ENCODE measurements at regions not wholly inside any gene's neighbourhood (a gene's known extent, or its start where the extent isn't known, plus 50 kb on each side); places are given as distances from the start of the nearest gene placed in this dataset.
"Not testable (repeated sequence)": the region's sequence is repeated elsewhere in the genome, so short reads cannot be mapped to it uniquely, and the experiment has no call there.

DNA sequence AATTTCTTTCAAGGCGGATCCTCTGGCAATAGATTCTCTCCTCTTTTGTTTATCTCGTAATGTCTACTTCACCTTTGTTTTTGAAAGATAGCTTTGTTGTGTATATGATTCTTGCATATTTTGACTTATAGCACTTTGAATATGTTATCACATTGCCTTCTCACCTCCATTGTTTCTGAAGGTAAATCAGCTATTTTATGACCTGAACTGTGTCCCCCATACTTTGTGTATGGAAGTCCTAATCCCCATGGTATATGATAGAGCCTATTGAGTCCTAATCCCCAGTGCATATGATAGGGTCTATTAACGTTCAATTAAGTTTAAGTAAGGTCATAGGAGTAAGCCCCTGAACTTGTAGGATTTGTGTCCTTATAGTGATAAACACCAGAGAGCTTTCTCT, 910.2 kb upstream of the NUDT12 start:
- Histone ChIP-seq H3K9ac (ENCODE audit: low read depth, low read length) (no peak overlapping the region), H3K36me3 (ENCODE audit: insufficient read depth, low read depth, low read length) (no peaks in the 10 kb centered on the region), H3K4me3 (ENCODE audit: low read length) (no peak overlapping the region), H3K4me1 (ENCODE audit: insufficient read depth, low read length) (no peaks in the 10 kb centered on the region), H3K9me3 (ENCODE audit: insufficient read depth, low read depth, low read length) (peaks cover 18% of the 10 kb centered on the region; the same call in 1 of the 2 replicates), H3K27me3 (ENCODE audit: insufficient read depth, low read length) (no peaks in the 10 kb centered on the region), H3K27ac (ENCODE audit: low read length) (no peak overlapping the region)

DNA sequence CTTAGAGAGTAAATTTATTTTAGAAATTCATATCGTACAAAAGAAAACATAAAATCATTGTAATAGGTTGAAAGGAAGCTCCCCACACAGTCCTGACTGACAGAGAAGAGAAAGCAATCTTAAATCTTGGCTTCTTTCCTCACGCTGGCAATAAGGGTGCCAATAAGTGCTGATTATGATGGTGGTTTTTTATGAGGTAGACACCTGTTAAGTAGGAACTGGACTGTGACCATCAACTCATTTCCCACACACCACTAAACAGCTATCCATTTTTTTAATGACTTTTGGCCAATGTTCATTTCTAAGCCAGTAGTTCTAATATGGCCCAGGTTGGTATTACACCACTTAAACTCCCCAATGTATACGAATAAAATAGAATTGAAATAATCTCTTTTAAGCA, 893.5 kb upstream of the NUDT12 start:
- H3K4me1 ChIP-seq (ENCODE audit: insufficient read depth, low read length): no peaks in the 10 kb centered on the region
- H3K27ac ChIP-seq (ENCODE audit: low read length): no peak overlapping the region
- no peaks in the 10 kb centered on the region for H3K36me3 ChIP-seq (ENCODE audit: insufficient read depth, low read depth, low read length)
- no peak overlapping the region for H3K9ac ChIP-seq (ENCODE audit: low read depth, low read length)
- peaks cover 4% of the 10 kb centered on the region; the same call in 1 of the 2 replicates for H3K9me3 ChIP-seq (ENCODE audit: insufficient read depth, low read depth, low read length)
- H3K4me3 ChIP-seq (ENCODE audit: low read length): no peak overlapping the region
- no peaks in the 10 kb centered on the region for H3K27me3 ChIP-seq (ENCODE audit: insufficient read depth, low read length)

DNA sequence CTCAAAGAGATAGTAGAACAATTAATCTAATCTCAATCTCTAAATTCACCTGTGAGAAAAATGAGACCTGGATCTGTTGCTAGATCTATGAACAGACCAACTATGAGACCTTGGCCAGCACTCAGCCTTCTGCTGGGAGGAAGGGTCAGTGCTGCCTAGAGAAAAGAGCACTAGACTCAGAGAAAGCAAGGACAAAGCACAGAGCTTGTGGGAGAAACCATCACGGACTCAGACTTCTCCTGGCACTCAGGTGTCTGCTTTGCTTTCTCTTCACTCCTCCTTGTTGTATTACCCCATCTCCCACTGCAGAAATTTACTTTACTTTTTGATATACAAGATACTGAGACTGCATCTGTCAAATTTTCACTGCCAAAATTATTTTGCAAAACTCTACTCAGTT, 890.0 kb upstream of the NUDT12 start:
- Histone ChIP-seq H3K9ac (ENCODE audit: low read depth, low read length) (no peak overlapping the region), H3K4me3 (ENCODE audit: low read length) (no peak overlapping the region), H3K27ac (ENCODE audit: low read length) (no peak overlapping the region), H3K9me3 (ENCODE audit: insufficient read depth, low read depth, low read length) (no peaks in the 10 kb centered on the region), H3K27me3 (ENCODE audit: insufficient read depth, low read length) (no peaks in the 10 kb centered on the region), H3K4me1 (ENCODE audit: insufficient read depth, low read length) (no peaks in the 10 kb centered on the region), H3K36me3 (ENCODE audit: insufficient read depth, low read depth, low read length) (no peaks in the 10 kb centered on the region)

DNA sequence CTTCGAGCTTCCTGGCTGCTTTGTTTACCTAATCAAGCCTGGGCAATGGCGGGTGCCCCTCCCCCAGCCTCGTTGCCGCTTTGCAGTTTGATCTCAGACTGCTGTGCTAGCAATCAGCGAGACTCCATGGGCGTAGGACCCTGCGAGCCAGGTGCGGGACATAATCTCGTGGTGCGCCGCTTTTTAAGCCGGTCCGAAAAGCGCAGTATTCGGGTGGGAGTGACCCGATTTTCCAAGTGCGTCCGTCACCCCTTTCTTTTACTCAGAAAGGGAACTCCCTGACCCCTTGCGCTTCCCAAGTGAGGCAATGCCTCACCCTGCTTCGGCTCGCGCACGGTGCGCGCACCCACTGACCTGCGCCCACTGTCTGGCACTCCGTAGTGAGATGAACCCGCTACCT, 889.3 kb upstream of the NUDT12 start:
- H3K9me3 ChIP-seq (ENCODE audit: insufficient read depth, low read depth, low read length); H3K36me3 ChIP-seq (ENCODE audit: insufficient read depth, low read depth, low read length); H3K4me1 ChIP-seq (ENCODE audit: insufficient read depth, low read length); H3K27me3 ChIP-seq (ENCODE audit: insufficient read depth, low read length); H3K27ac ChIP-seq (ENCODE audit: low read length); H3K4me3 ChIP-seq (ENCODE audit: low read length); H3K9ac ChIP-seq (ENCODE audit: low read depth, low read length): not testable (repeated sequence)

DNA sequence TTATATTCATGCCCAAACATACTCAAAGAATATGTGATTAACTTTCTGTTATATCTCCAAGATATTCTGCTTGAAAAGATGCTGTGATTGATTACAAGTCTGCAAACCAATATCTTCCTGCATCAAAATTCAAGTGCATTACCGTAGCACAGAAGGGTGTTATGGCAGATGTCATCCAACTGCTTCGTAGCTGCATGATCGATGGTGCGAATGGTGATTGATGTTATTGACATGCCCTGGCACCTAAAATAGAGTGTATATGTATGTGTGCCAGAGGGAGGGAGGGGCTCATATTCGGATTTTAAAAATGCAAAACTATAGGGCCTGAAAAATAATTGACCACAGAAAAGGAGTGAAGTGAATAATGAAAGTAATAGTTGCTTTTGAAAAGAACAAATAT, 882.1 kb upstream of the NUDT12 start:
- Histone ChIP-seq H3K4me1 (ENCODE audit: insufficient read depth, low read length) (no peaks in the 10 kb centered on the region), H3K4me3 (ENCODE audit: low read length) (no peak overlapping the region), H3K27ac (ENCODE audit: low read length) (no peak overlapping the region), H3K9ac (ENCODE audit: low read depth, low read length) (no peak overlapping the region), H3K9me3 (ENCODE audit: insufficient read depth, low read depth, low read length) (no peaks in the 10 kb centered on the region), H3K36me3 (ENCODE audit: insufficient read depth, low read depth, low read length) (no peaks in the 10 kb centered on the region), H3K27me3 (ENCODE audit: insufficient read depth, low read length) (no peaks in the 10 kb centered on the region)

DNA sequence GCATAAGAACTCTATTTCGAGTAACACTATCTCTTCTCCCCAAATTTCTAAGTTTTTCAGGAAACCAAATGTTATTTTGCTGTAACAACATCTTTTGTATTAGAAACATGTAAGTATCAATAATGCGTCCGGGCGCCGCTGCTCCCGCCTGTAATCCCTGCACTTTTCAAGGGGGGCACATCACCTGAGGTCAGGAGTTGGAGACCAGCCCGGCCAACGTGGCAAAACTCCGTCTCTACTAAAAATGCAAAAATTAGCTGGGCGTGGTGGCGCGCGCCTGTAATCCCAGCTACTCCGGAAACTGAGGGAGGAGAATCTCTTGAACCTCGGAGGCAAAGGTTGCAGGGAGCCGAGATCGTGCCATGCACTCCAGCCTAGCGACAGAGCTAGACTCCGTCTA, 881.1 kb upstream of the NUDT12 start:
- H3K27me3 ChIP-seq (ENCODE audit: insufficient read depth, low read length): no peaks in the 10 kb centered on the region
- H3K9me3 ChIP-seq (ENCODE audit: insufficient read depth, low read depth, low read length): no peaks in the 10 kb centered on the region
- H3K36me3 ChIP-seq (ENCODE audit: insufficient read depth, low read depth, low read length): no peaks in the 10 kb centered on the region
- H3K4me3 ChIP-seq (ENCODE audit: low read length): no peak overlapping the region
- H3K27ac ChIP-seq (ENCODE audit: low read length): no peak overlapping the region
- no peaks in the 10 kb centered on the region for H3K4me1 ChIP-seq (ENCODE audit: insufficient read depth, low read length)
- H3K9ac ChIP-seq (ENCODE audit: low read depth, low read length): no peak overlapping the region

DNA sequence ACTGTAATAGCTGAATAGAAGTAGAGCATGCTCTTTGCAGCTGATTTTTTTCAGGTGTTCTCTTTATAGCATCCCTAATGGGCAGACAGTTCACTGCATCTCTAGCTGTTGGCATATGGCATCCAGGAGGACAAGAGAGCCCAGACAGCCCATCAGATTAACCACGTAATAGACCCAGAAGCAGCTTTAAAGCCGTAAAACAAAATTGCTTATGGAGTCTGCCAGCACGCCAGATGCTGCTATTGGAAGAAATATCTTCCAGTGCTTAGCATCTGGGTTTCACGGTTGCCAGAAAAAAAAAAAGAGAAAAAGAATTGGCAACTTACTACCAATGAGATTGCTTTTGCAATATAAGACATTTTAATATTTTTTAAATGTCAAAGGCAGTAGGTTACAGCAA, 869.4 kb upstream of the NUDT12 start:
- Histone ChIP-seq H3K27ac (ENCODE audit: low read length) (no peak overlapping the region), H3K36me3 (ENCODE audit: insufficient read depth, low read depth, low read length) (no peaks in the 10 kb centered on the region), H3K4me3 (ENCODE audit: low read length) (no peak overlapping the region), H3K9me3 (ENCODE audit: insufficient read depth, low read depth, low read length) (no peaks in the 10 kb centered on the region), H3K9ac (ENCODE audit: low read depth, low read length) (no peak overlapping the region), H3K4me1 (ENCODE audit: insufficient read depth, low read length) (no peaks in the 10 kb centered on the region), H3K27me3 (ENCODE audit: insufficient read depth, low read length) (no peaks in the 10 kb centered on the region)

DNA sequence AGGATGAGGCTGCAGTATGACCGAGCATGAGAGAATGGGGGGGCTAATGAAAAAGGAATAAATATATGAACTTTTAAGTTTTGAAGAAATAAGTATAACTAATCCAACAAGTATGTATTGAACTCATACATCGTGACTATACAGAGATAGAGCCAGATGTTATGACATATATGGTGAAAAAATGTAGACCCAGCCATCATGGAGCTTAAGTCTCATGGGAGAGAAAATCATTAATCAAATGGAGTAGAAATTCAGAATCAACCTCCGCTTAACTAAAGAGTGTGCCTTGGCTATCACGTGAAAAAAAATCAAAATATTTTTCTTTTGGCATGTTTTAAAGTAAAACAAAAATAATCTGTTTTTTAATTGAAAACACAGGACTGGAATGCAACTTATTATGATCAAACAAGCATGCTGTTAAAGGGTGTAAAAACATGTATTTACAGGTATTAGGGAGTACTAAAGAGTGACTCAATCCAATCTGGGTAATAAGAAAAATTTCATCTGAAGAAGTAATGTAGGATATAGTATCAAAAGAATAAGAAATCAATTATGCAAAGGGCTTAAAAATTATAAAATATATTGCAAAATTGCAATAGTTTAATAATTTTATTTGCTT, 868.5 kb upstream of the NUDT12 start:
- no peaks in the 10 kb centered on the region for H3K4me1 ChIP-seq (ENCODE audit: insufficient read depth, low read length)
- H3K27me3 ChIP-seq (ENCODE audit: insufficient read depth, low read length): no peaks in the 10 kb centered on the region
- H3K9ac ChIP-seq (ENCODE audit: low read depth, low read length): no peak overlapping the region
- H3K36me3 ChIP-seq (ENCODE audit: insufficient read depth, low read depth, low read length): no peaks in the 10 kb centered on the region
- no peak overlapping the region for H3K4me3 ChIP-seq (ENCODE audit: low read length)
- H3K9me3 ChIP-seq (ENCODE audit: insufficient read depth, low read depth, low read length): no peaks in the 10 kb centered on the region
- no peak overlapping the region for H3K27ac ChIP-seq (ENCODE audit: low read length)

DNA sequence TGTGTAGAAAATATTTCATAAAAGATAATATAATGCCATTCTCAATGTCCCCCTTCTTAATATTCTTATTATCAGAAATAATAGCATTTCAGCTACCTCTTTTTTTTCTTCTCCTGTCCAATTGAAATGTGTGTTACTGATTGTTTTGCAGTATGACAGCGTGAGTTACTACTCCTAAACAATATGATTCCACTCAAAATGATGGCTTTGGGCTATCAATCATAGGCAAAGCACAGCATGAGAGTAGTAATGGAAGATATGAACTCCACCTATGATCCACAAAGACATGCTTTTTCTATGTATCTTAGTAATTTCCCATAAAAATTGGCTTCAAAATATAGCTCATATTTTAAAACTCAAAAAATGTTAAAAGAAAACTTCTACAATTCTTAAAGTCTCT, 867.3 kb upstream of the NUDT12 start:
- H3K9me3 ChIP-seq (ENCODE audit: insufficient read depth, low read depth, low read length): no peaks in the 10 kb centered on the region
- no peaks in the 10 kb centered on the region for H3K27me3 ChIP-seq (ENCODE audit: insufficient read depth, low read length)
- H3K9ac ChIP-seq (ENCODE audit: low read depth, low read length): no peak overlapping the region
- H3K4me1 ChIP-seq (ENCODE audit: insufficient read depth, low read length): no peaks in the 10 kb centered on the region
- no peaks in the 10 kb centered on the region for H3K36me3 ChIP-seq (ENCODE audit: insufficient read depth, low read depth, low read length)
- no peak overlapping the region for H3K4me3 ChIP-seq (ENCODE audit: low read length)
- H3K27ac ChIP-seq (ENCODE audit: low read length): no peak overlapping the region

DNA sequence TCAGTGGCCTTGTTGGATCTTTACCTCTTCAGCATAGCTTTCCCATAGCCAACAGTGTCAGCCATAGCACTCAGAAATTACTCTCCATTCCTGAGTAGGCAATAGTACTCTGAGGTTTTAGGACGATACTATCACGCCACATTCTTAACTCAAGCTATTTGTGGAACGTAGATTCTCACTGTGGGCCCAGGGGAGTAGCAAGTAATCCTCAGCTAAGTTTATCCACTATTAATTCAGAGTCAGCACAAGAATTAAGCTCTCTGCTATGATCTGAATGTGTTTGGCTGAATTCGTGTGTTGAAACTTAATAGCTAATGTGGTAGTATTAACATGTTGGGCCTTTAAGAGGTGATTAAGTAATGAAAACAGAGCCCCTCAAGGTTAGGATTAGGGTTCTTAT, 858.8 kb upstream of the NUDT12 start:
- Histone ChIP-seq H3K36me3 (ENCODE audit: insufficient read depth, low read depth, low read length) (no peaks in the 10 kb centered on the region), H3K27me3 (ENCODE audit: insufficient read depth, low read length) (no peaks in the 10 kb centered on the region), H3K4me3 (ENCODE audit: low read length) (no peak overlapping the region), H3K27ac (ENCODE audit: low read length) (no peak overlapping the region), H3K9ac (ENCODE audit: low read depth, low read length) (no peak overlapping the region), H3K4me1 (ENCODE audit: insufficient read depth, low read length) (no peaks in the 10 kb centered on the region), H3K9me3 (ENCODE audit: insufficient read depth, low read depth, low read length) (no peaks in the 10 kb centered on the region)

DNA sequence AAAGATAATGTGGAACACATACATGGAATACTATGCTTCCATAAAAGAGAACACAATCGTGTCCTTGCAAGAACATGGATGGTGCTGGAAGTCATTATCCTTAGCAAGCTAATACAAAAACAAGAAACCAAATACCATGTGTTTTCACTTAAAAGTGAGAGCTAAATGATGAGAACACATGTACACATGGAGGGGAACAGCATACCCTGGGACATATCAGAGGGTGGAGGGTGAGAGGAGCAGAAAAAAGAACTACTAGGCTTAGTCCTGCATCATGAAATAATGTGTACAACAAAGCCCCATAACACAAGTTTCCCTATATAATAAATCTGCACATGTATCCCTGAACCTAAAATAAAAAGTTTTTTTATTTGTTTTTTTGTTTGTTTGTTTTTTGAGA, 855.5 kb upstream of the NUDT12 start:
- Histone ChIP-seq H3K4me1 (ENCODE audit: insufficient read depth, low read length) (no peaks in the 10 kb centered on the region), H3K9ac (ENCODE audit: low read depth, low read length) (no peak overlapping the region), H3K27me3 (ENCODE audit: insufficient read depth, low read length) (no peaks in the 10 kb centered on the region), H3K9me3 (ENCODE audit: insufficient read depth, low read depth, low read length) (no peaks in the 10 kb centered on the region), H3K4me3 (ENCODE audit: low read length) (no peak overlapping the region), H3K36me3 (ENCODE audit: insufficient read depth, low read depth, low read length) (no peaks in the 10 kb centered on the region), H3K27ac (ENCODE audit: low read length) (no peak overlapping the region)

DNA sequence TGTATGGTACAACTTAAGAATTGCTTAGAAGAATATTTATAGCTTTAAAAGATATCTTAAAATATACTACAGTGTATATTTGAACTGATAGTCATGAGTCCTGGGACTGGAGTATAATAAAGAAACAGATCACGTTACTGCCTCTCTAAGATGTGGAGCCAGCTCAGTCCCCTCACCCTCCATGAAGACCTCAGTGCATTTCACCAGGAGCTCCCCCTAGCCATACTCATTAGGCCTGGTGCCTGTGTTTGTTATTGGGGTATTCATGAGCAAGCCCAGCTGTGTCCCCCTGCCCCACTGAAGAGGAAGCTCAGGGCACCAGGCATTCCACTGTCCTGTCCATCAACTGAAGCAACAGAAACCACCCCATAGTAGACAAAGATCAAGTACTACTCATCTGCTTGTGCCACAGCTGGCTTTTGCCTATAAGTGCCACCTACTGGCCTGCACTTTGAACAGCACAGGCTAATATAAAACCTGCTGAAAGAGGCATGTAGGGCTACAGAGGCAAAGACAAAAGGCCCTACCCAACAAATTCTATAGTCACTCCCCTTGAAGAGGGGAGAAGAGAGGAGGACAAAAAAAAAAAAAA, 850.2 kb upstream of the NUDT12 start:
- no peaks in the 10 kb centered on the region; the same call in 1 of the 2 replicates for H3K4me1 ChIP-seq (ENCODE audit: insufficient read depth, low read length)
- no peak overlapping the region for H3K27ac ChIP-seq (ENCODE audit: low read length)
- H3K4me3 ChIP-seq (ENCODE audit: low read length): no peak overlapping the region
- no peaks in the 10 kb centered on the region for H3K36me3 ChIP-seq (ENCODE audit: insufficient read depth, low read depth, low read length)
- H3K9ac ChIP-seq (ENCODE audit: low read depth, low read length): no peak overlapping the region
- no peaks in the 10 kb centered on the region for H3K27me3 ChIP-seq (ENCODE audit: insufficient read depth, low read length)
- H3K9me3 ChIP-seq (ENCODE audit: insufficient read depth, low read depth, low read length): no peaks in the 10 kb centered on the region

All from iPS-20b (cell line).